ENCODE measurements at regions not wholly inside any gene's neighbourhood (a gene's known extent, or its start where the extent isn't known, plus 50 kb on each side); places are given as distances from the start of the nearest gene placed in this dataset.

GRCh38 chr9:29183971-29184370 lies 1610.7 kb upstream of the C9orf72 start:
- TF ChIP-seq POLR2A (IDR thresholded peaks at IDR 0.05) (no peak), CTCF (IDR thresholded peaks at IDR 0.05) (no peak)

All from ovary (tissue), 3 donors.